SK-N-MC (cell line): ENCODE measurements at regions not wholly inside any gene's neighbourhood (a gene's known extent, or its start where the extent isn't known, plus 50 kb on each side); places are given as distances from the start of the nearest gene placed in this dataset.

Experiments used
- EZH2 ChIP-seq: fragments of 200-600 bp; sonication (generic); IDR thresholded peaks from one replicate; pipeline ENCODE4 v1.6.1; 2017; ENCODE audit warnings: antibody characterized with exemption
- POLR2AphosphoS5 ChIP-seq: IDR thresholded peaks from 2 replicates; pipeline ENCODE4 v1.6.1; 2012; ENCODE audit warnings: mild to moderate bottlenecking, low read depth, low read length, borderline replicate concordance

DNA sequence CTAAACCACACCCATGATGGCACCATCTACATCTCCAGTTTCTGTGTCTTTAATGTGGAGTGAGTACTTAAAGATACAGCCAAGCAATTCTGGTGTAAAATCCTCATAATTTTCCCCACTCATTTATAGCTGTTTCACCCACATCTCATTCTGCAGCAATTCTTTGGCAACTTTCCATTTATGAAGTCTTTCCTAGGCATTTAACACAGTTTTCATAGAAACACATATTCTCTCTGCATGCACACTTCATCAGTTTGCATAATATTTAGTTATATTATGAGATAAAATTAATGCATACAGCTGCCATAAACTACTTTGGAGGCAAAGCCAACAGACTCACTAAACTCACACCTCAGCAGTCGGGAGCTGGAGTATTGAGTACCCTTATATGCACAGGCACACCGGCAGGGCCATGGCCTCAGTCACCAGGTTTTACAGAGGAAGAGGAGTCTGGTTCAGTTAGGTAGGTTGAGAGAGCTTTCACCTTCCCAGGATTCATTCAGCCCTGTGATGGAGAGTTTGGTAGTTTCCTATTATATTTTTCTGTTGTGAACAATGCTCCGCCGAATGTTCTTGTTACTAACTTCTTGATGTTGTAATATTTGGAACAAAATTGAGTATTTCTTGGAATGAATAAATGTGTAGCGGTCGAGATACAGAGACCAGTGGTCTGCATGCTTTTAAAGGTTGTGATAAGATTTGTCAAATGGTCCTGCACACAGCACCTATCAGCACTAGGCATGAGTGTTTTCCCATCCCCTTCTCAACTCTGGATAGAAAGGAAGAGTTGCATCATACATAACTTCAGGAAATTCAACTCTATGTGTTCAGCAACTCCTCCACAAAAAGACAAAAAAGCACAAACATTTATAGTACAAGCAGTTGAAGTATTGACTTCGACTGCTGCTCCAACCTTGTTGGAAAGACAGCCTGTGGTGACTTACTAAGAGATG, 123.5 kb downstream of the TTC8 start:
- TF ChIP-seq POLR2AphosphoS5 = no peak
- TF ChIP-seq EZH2 = no peak
